ENCODE measurements at regions not wholly inside any gene's neighbourhood (a gene's known extent, or its start where the extent isn't known, plus 50 kb on each side); places are given as distances from the start of the nearest gene placed in this dataset.
A peak's percentile ranks its signal among the peaks of the same experiment; 100 is the strongest.

GRCh38 chr13:68234274-68234673, 1004.1 kb upstream of the PCDH9 start:
- peak; percentile 49 for DNase-seq

- peak; percentile 61 for DNase-seq
Observed at GRCh38 chr13:68232351-68233130, 1002.4 kb upstream of the PCDH9 start.

GRCh38 chr13:68214691-68215415, 984.7 kb upstream of the PCDH9 start:
- DNase-seq = no peak

- no peak for DNase-seq
Observed at GRCh38 chr13:68199271-68199670, 969.1 kb upstream of the PCDH9 start.

GRCh38 chr13:68190818-68191217, 960.7 kb upstream of the PCDH9 start:
- DNase-seq = peak; percentile 30

GRCh38 chr13:68185444-68186141, 955.5 kb upstream of the PCDH9 start:
- peak; percentile 28 for DNase-seq

- DNase-seq = peak; percentile 94
Observed at GRCh38 chr13:68176475-68176874, 946.3 kb upstream of the PCDH9 start.

- no peak for DNase-seq
Observed at GRCh38 chr13:68174893-68175292, 944.8 kb upstream of the PCDH9 start.

GRCh38 chr13:68173111-68173510, 943.0 kb upstream of the PCDH9 start:
- peak; percentile 67 for DNase-seq

- no peak for DNase-seq
Observed at GRCh38 chr13:68170961-68171360, 940.8 kb upstream of the PCDH9 start.

GRCh38 chr13:68168448-68168847, 938.3 kb upstream of the PCDH9 start:
- DNase-seq = no peak

- peak; percentile 57 for DNase-seq
Observed at GRCh38 chr13:68160466-68160865, 930.3 kb upstream of the PCDH9 start.

- no peak for DNase-seq
Observed at GRCh38 chr13:68152414-68152813, 922.3 kb upstream of the PCDH9 start.

- DNase-seq = no peak
Observed at GRCh38 chr13:68145852-68146251, 915.7 kb upstream of the PCDH9 start.

- no peak for DNase-seq
Observed at GRCh38 chr13:68128297-68128915, 898.3 kb upstream of the PCDH9 start.

- no peak for DNase-seq
Observed at GRCh38 chr13:68125087-68125480, 894.9 kb upstream of the PCDH9 start.

- no peak for DNase-seq
Observed at GRCh38 chr13:68124437-68125086, 894.4 kb upstream of the PCDH9 start.

- no peak for DNase-seq
Observed at GRCh38 chr13:68110178-68110768, 880.1 kb upstream of the PCDH9 start.

- DNase-seq = no peak
Observed at GRCh38 chr13:68107667-68108066, 877.5 kb upstream of the PCDH9 start.

- peak; percentile 77 for DNase-seq
Observed at GRCh38 chr13:68099631-68100030, 869.5 kb upstream of the PCDH9 start.

GRCh38 chr13:68081061-68081460, 850.9 kb upstream of the PCDH9 start:
- DNase-seq = no peak

- DNase-seq = no peak
Observed at GRCh38 chr13:68078874-68079273, 848.7 kb upstream of the PCDH9 start.
